ENCODE measurements at regions not wholly inside any gene's neighbourhood (a gene's known extent, or its start where the extent isn't known, plus 50 kb on each side); places are given as distances from the start of the nearest gene placed in this dataset.
"Not testable (repeated sequence)": the region's sequence is repeated elsewhere in the genome, so short reads cannot be mapped to it uniquely, and the experiment has no call there.

DNA sequence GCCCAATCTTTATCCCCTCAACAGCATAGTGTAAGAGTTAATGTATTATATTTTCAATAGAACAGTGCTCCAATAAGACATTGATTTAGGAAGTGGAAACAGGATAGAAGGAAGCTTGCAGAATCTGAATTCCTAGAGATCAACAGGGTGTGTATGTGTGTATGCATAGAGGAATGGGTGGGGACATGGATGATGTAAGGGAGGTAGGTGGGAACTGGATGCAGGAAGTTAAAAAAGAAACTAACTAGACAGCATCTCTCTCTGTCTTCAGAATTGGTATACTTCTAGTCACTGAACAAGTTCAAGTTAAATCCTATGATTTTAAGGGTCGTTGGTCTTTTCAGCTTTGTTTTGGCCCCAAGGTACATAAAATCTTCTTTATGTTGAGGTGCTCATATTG lies 196.6 kb downstream of the PMAIP1 start:
- POLR2A ChIA-PET: no interaction called here
- CTCF ChIA-PET: no interaction called here
- Mint-ChIP-seq H3K4me3 (no peak overlapping the region), H3K9me3 (no peaks in the 10 kb centered on the region), H3K27ac (no peak overlapping the region), H3K4me1 (no peaks in the 10 kb centered on the region), H3K27me3 (peaks cover 2% of the 10 kb centered on the region), H3K36me3 (ENCODE audit: low read depth) (no peaks in the 10 kb centered on the region)
- no peak for DNase-seq

DNA sequence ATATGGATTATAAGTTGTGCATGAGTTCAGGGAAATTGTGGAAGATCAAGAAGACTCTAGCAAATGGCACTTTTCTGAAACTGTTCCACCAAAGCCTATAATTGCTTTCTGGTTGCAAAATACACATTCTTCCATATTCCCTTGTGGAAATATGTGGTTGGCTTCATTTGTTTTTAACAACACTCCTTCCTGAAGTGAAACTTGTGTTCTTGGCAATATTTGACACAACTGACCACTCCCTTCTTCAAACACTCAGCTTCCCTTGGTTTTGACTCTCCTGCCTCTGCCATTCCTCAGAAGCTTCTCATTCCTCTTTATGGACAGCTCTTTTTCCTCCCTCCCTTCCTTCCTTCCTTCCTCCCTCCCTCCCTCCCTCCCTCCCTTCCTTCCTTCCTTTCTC lies 192.3 kb downstream of the PMAIP1 start:
- no peak for DNase-seq
- H3K9me3 Mint-ChIP-seq: no peaks in the 10 kb centered on the region
- H3K27me3 Mint-ChIP-seq: no peaks in the 10 kb centered on the region
- H3K4me1 Mint-ChIP-seq: no peaks in the 10 kb centered on the region
- CTCF ChIA-PET: no interaction called here
- no peak overlapping the region for H3K27ac Mint-ChIP-seq
- POLR2A ChIA-PET: no interaction called here
- H3K4me3 Mint-ChIP-seq: no peak overlapping the region
- H3K36me3 Mint-ChIP-seq (ENCODE audit: low read depth): no peaks in the 10 kb centered on the region

DNA sequence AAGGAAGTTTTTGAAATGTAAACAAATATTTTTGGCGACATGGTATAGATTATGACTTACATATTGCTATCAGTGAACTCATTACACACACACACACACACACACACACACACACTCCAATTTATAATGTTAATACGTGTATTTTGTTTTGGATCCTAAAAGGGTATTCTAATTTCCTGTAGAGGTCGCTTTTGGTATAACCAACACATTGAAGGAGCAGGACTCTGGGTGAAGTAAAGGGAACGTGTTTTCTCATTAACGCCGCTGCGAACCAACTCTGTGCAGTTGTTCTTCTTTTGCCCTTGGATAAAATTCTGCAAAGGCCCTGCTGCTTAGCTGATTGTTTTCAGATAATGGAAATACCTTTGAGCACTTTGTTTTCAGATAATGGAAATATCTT lies 190.4 kb downstream of the PMAIP1 start:
- Mint-ChIP-seq H3K36me3 (ENCODE audit: low read depth) (no peaks in the 10 kb centered on the region), H3K4me3 (no peak overlapping the region), H3K27me3 (peaks cover 2% of the 10 kb centered on the region), H3K4me1 (no peaks in the 10 kb centered on the region), H3K27ac (no peak overlapping the region), H3K9me3 (no peaks in the 10 kb centered on the region)
- CTCF ChIA-PET: no interaction called here
- DNase-seq: no peak
- POLR2A ChIA-PET: no interaction called here

DNA sequence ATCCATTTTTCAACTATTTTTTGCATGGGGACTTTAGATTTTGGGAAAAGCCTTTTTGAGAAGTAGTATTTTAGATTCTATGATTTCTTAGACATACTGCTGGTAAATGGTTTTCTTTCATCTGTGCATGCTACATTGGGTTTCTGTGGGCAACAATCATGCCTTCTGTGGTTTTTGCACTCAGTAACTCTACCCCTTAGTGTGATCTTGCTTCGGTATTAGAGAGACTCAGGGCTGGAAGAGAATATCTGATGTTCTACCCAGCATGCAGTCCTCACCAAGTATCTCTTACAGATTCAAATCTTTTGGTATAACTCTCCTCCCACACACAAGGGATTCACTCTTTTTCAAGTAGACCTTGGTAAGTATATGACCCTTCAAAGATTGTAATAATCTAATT lies 183.0 kb downstream of the PMAIP1 start:
- H3K27me3 Mint-ChIP-seq: peaks cover 4% of the 10 kb centered on the region
- DNase-seq: no peak
- POLR2A ChIA-PET: no interaction called here
- H3K4me3 Mint-ChIP-seq: no peak overlapping the region
- H3K4me1 Mint-ChIP-seq: no peaks in the 10 kb centered on the region
- CTCF ChIA-PET: no interaction called here
- H3K36me3 Mint-ChIP-seq (ENCODE audit: low read depth): no peaks in the 10 kb centered on the region
- no peak overlapping the region for H3K27ac Mint-ChIP-seq
- no peaks in the 10 kb centered on the region for H3K9me3 Mint-ChIP-seq

DNA sequence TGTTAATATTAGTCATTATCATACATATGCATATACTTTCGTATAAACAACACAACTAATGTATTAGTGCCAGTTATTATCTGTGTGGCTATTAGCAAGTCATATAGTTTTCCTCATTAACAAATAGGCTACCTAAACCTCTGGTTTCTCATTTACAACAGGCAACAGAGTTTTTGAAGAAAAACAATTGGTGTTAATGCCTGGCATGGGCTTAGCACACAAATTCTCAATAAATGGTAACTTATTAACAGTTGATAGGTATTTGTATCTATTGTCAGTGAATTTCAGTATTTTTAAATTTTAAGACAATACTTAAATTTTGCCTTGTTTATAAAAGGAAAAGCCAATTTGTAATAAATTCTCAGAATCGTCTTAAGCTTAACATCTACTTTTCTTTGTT lies 182.5 kb downstream of the PMAIP1 start:
- peaks cover 4% of the 10 kb centered on the region for H3K27me3 Mint-ChIP-seq
- H3K27ac Mint-ChIP-seq: no peak overlapping the region

DNA sequence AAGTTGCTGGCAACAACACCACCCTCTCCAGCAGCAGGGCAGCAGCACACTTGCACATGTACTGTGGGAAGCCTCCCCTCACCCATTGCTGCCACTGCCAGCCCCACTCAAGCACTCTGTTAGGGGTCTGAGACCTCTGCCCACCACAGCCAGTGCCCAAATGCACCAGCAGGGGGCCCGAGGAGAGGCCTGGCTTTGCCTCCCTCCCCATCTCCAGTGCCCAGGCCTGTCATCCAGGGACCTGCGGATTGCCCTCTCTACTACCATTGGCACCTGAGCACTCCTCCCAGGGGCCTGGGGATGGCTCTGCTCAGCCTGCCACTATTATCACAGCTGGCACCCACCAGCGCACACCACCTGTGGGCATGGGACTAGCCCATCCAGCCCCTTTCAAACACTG lies 175.7 kb downstream of the PMAIP1 start:
- ChIA-PET POLR2A (no interaction called here), CTCF (no interaction called here)
- Mint-ChIP-seq H3K27me3 (peaks cover 3% of the 10 kb centered on the region), H3K36me3 (ENCODE audit: low read depth) (no peaks in the 10 kb centered on the region), H3K27ac (no peak overlapping the region), H3K9me3 (peaks cover 2% of the 10 kb centered on the region), H3K4me3 (no peak overlapping the region), H3K4me1 (no peaks in the 10 kb centered on the region)
- DNase-seq: no peak

More for the DNA sequence above, 182.5 kb downstream of the PMAIP1 start:
- Mint-ChIP-seq H3K4me1 (no peaks in the 10 kb centered on the region), H3K4me3 (no peak overlapping the region), H3K9me3 (no peaks in the 10 kb centered on the region), H3K36me3 (ENCODE audit: low read depth) (no peaks in the 10 kb centered on the region)
- no peak for DNase-seq
- CTCF ChIA-PET: no interaction called here
- POLR2A ChIA-PET: no interaction called here

DNA sequence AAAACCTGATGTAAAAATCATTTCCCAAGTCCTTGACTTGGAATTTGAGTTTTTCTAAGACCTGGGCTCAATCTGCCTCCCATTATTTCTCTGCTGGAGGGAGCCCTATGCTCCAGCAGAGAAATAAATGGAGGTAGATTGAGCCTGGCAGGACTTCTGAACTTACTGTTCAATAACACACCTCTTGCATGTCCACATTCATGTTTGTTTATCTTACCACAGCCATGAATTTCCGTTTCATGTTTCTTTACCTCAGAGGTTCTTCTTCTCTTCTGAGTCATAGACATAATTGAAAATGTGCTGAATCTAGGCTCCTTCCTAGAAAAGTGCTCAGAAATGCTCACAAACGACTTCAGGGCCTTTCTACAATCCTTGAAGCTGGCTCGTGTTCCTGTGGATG lies 170.8 kb downstream of the PMAIP1 start:
- POLR2A ChIA-PET: no interaction called here
- H3K27ac Mint-ChIP-seq: no peak overlapping the region
- no peaks in the 10 kb centered on the region for H3K4me1 Mint-ChIP-seq
- CTCF ChIA-PET: no interaction called here
- H3K36me3 Mint-ChIP-seq (ENCODE audit: low read depth): no peaks in the 10 kb centered on the region
- peaks cover 2% of the 10 kb centered on the region for H3K9me3 Mint-ChIP-seq
- H3K27me3 Mint-ChIP-seq: no peaks in the 10 kb centered on the region
- no peak for DNase-seq
- H3K4me3 Mint-ChIP-seq: no peak overlapping the region

DNA sequence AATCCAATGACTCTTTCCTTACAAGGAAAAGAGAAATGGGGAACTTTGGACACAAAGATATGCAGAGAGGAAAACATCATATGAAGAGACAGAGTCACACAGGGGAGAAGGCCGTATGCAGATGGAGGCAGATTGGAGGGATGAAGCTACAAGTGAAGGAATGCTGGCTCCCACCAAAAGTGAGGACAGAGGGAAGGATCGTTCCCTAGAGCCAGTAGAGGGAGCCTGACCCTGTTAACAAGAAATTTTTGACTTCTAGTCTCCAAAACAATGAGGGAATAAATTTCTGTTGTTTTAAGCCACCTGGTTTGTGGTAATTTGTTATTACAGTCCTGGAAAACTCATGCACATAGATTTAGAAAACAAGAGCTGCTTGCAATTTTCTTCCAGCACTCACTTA lies 169.3 kb downstream of the PMAIP1 start:
- Mint-ChIP-seq H3K27me3 (no peaks in the 10 kb centered on the region), H3K4me1 (no peaks in the 10 kb centered on the region), H3K27ac (no peak overlapping the region), H3K4me3 (no peak overlapping the region), H3K9me3 (peaks cover 2% of the 10 kb centered on the region), H3K36me3 (ENCODE audit: low read depth) (no peaks in the 10 kb centered on the region)
- DNase-seq: no peak
- CTCF ChIA-PET: no interaction called here
- POLR2A ChIA-PET: no interaction called here

DNA sequence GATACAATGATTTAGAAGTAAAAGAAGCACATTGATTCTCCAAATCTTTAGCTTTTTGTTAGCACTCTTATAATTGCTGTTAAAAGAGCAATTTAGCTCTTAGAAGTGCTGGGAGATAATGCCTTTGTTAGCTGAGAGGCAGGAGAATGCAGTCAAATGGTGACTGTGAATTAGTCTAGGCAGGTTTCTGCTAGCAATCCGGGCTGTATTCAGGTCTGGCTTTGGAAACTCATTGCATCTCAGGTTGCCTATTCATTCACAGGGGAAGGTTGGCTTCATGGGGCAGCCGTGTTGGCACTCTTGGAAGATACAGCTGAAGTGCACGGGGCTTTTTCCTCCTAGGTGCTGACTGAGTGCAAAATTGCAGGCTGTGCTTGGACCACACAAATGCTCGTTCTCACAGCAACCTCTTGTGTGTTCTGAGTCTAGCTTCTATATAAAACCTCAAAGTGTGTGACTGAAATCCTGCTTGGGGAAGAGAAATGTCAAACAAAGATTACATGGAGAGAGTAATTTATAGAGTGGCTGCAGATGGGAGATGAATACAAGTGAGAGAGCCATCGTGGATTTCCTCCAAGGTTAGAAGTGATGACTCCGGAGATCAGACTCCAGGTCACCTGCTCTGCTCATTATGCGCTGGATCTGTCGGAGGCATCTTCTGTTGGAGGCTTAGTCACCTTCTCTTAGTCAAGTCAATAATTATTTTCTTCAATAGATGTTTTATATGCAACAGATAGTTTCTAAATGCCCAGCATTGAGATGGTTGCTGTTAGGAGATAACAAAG lies 167.8 kb downstream of the PMAIP1 start:
- H3K27me3 Mint-ChIP-seq: no peaks in the 10 kb centered on the region
- no peak overlapping the region for H3K27ac Mint-ChIP-seq
- no peaks in the 10 kb centered on the region for H3K9me3 Mint-ChIP-seq
- no peak overlapping the region for H3K4me3 Mint-ChIP-seq
- no peak for DNase-seq
- ChIA-PET CTCF (no interaction called here), POLR2A (no interaction called here)
- no peaks in the 10 kb centered on the region for H3K4me1 Mint-ChIP-seq
- no peaks in the 10 kb centered on the region for H3K36me3 Mint-ChIP-seq (ENCODE audit: low read depth)

DNA sequence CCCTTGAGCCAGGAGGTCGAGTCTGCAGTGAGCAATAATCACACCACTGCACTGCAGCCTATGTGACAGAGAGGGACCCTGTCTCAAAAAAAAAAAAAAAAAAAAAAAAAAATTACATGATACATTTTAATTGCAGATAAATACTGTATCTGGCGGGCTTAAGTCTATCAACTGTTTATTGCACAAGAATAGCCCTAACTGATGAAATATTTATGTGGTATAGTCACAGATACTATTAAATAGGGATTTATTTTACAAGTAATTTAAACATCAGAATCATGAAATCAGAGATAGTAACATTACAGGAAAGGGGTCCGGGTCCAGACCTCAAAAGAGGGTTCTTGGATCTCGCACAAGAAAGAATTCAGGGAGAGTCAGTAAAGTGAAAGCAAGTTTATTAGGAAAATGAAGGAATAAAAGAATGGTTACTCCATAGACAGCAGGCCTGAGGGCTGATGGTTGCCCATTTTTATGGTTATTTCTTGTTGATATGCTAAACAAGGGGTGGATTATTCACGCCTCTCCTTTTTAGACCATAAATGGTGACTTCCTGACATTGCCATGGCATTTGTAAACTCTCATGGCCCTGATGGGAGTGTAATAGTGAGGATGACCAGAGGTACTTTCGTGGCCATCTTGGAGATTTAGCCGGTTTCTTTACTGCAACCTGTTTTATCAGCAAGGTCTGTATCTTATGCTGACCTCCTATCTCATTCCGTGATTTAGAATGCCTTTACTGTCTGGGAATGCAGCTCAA lies 166.6 kb downstream of the PMAIP1 start:
- Mint-ChIP-seq H3K4me1 (no peaks in the 10 kb centered on the region), H3K4me3 (no peak overlapping the region), H3K9me3 (no peaks in the 10 kb centered on the region), H3K36me3 (ENCODE audit: low read depth) (no peaks in the 10 kb centered on the region), H3K27ac (no peak overlapping the region), H3K27me3 (peaks cover 3% of the 10 kb centered on the region)
- ChIA-PET POLR2A (no interaction called here), CTCF (no interaction called here)
- DNase-seq: no peak

DNA sequence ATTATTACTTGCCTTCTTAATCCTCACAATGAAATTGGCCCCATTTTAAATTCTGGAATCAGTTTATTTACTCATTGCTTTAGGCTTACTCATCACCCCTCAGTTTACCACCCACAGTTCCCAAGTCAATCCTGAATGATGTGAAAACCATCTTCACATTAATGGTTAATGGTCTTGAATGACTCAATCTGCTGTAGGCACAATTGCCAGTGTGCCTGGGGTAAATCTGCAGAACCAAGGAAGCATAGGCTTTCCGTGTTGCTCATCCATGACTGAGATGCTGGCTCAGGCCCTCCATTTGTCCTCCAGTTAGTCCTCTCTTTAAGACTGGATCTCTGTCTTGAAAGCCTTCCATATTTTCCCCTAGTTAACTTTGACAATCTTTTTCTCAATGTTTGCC lies 164.5 kb downstream of the PMAIP1 start:
- no peak overlapping the region for H3K4me3 Mint-ChIP-seq
- no peak for DNase-seq
- CTCF ChIA-PET: no interaction called here
- H3K27me3 Mint-ChIP-seq: peaks cover 3% of the 10 kb centered on the region
- H3K27ac Mint-ChIP-seq: no peak overlapping the region
- no peaks in the 10 kb centered on the region for H3K9me3 Mint-ChIP-seq
- H3K4me1 Mint-ChIP-seq: no peaks in the 10 kb centered on the region
- H3K36me3 Mint-ChIP-seq (ENCODE audit: low read depth): no peaks in the 10 kb centered on the region
- POLR2A ChIA-PET: no interaction called here

DNA sequence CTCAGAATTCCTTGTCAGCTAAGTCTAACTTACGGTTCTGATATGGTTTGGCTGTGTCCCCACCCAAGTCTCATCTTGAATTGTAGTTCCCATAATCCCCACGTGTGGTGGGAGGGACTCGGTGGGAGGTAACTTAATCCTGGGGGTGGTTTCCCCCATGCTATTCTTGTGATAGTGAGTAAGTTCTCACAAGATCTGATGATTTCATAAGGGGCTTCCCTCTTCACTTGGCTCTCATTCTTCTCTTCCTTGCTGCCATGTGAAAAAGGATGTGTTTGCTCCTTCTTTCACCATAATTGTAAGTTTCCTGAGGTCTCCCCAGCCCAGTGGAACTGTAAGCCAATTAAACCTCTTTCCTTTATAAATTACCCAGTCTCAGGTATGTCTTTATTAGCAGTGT lies 163.0 kb downstream of the PMAIP1 start:
- H3K36me3 Mint-ChIP-seq (ENCODE audit: low read depth); POLR2A ChIA-PET; CTCF ChIA-PET; H3K9me3 Mint-ChIP-seq; H3K4me1 Mint-ChIP-seq; DNase-seq; H3K4me3 Mint-ChIP-seq; H3K27me3 Mint-ChIP-seq; H3K27ac Mint-ChIP-seq: not testable (repeated sequence)

DNA sequence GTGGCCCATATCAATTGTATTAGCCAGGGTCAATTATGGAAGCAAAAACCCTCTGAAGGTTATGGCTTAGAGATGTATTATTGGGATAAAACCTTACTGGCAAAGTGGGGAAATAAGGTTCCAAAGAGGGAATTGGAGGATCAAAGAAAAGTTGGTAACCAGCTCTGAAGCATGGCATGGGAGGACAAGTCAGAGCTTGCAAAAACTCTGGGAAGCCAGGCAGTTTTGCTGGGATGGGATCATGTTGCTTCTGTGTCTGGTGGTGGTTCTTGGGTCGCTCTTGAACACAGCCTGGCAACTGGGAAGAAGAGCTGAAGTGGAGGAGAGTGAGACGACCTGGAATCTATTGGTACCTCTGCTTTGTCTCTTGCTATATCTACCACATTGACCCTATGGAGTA lies 162.6 kb downstream of the PMAIP1 start:
- Mint-ChIP-seq H3K36me3 (ENCODE audit: low read depth) (no peaks in the 10 kb centered on the region), H3K4me3 (no peak overlapping the region)
- CTCF ChIA-PET: no interaction called here

DNA sequence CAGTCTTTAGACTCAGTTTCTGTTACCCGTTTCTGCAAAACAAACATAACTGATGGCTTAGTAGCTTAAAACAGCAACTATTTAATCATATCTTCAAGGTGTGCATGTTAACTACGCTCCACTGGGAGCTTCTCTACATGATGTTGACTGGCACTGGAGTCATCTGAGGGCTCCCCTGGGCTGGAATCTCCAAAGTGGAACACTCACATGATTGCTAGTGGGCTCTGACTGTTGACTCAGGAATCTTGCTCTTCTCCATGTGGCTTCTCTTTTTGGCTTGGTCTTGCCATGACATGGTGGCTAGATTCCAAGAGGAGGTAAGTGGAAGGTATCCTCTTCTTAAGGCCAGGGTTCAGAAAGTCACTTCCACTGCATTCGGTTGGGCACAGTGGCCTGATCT lies 160.8 kb downstream of the PMAIP1 start:
- POLR2A ChIA-PET: no interaction called here
- Mint-ChIP-seq H3K4me3 (no peak overlapping the region), H3K27ac (no peak overlapping the region), H3K9me3 (no peaks in the 10 kb centered on the region), H3K27me3 (peaks cover 3% of the 10 kb centered on the region), H3K4me1 (no peaks in the 10 kb centered on the region), H3K36me3 (ENCODE audit: low read depth) (no peaks in the 10 kb centered on the region)
- CTCF ChIA-PET: no interaction called here
- no peak for DNase-seq

More for the DNA sequence above, 162.6 kb downstream of the PMAIP1 start:
- Mint-ChIP-seq H3K27ac (no peak overlapping the region), H3K4me1 (no peaks in the 10 kb centered on the region), H3K27me3 (peaks cover 3% of the 10 kb centered on the region), H3K9me3 (no peaks in the 10 kb centered on the region)
- no peak for DNase-seq
- POLR2A ChIA-PET: no interaction called here
